ENCODE measurements at regions not wholly inside any gene's neighbourhood (a gene's known extent, or its start where the extent isn't known, plus 50 kb on each side); places are given as distances from the start of the nearest gene placed in this dataset.

DNA sequence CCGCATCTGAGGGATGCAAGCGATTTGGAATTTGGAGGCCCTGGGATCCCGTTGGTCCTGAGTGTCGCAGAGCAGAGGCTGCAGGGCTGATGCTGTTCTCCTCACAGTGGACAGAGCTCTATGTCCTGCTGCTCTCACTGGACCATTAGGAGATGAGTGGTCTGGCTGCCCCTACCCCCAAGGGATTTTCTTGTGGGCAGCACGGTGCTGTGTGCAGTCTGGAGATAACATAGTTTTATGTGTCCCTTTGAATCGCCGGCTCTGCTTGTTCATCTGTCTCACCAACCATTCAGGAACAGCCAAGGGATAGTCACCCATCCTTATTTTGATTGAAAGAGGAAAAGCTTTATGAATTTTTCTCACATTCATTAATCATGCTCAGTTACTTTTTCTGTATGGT is 49.9 kb downstream of the CHRM3 start:
- no peak for DNase-seq (ENCODE audit: low read depth)
- TF ChIP-seq, protein P1, sequence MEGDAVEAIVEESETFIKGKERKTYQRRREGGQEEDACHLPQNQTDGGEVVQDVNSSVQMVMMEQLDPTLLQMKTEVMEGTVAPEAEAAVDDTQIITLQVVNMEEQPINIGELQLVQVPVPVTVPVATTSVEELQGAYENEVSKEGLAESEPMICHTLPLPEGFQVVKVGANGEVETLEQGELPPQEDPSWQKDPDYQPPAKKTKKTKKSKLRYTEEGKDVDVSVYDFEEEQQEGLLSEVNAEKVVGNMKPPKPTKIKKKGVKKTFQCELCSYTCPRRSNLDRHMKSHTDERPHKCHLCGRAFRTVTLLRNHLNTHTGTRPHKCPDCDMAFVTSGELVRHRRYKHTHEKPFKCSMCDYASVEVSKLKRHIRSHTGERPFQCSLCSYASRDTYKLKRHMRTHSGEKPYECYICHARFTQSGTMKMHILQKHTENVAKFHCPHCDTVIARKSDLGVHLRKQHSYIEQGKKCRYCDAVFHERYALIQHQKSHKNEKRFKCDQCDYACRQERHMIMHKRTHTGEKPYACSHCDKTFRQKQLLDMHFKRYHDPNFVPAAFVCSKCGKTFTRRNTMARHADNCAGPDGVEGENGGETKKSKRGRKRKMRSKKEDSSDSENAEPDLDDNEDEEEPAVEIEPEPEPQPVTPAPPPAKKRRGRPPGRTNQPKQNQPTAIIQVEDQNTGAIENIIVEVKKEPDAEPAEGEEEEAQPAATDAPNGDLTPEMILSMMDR (conservative IDR thresholded peaks at IDR 0.05; ENCODE audit: low read length) = no peak
- no peak overlapping the region for H3K4me3 ChIP-seq (ENCODE audit: low read length)

DNA sequence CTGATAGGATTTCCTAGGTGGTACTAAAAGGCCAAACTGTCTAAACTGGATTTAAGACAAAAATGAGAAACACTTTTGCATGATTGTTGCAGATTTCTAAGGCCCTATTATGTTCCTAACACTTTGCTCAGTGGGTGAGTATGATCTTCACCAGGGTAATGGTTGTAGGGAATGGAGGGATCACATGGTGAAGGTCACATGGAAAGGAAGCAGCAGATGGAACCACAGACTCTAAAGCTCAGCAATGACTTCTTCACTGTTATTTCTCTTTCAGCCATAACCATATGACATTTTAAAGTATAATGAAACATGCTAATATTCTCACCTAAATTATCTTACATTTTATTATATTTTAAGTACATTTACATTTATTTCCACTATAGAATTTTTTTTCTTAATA is 51.5 kb downstream of the CHRM3 start:
- no peak overlapping the region for H3K4me3 ChIP-seq (ENCODE audit: low read length)
- TF ChIP-seq, protein P1 (conservative IDR thresholded peaks at IDR 0.05; ENCODE audit: low read length) = no peak
- no peak for DNase-seq (ENCODE audit: low read depth)

DNA sequence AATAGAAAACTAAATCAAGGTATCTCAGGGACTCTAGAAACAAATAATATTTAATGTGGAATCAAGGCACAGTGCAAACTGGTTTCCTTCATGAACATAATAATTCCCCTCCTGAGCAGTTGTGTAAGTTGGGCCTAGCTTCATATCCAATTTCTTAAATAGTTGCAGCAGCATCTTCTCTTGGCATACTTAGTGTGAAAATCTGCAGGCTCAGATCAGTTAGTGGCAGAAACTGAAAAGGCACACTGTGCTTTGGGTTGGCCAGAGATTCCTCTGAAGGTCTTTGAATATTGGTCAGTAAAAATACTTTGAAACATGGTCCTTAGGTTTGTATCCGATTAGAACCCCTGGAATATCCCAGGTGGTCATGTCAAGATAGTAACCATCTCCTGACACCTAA is 52.5 kb downstream of the CHRM3 start:
- TF ChIP-seq, protein P1 (conservative IDR thresholded peaks at IDR 0.05; ENCODE audit: low read length) = no peak
- DNase-seq (ENCODE audit: low read depth) = no peak
- H3K4me3 ChIP-seq (ENCODE audit: low read length) = no peak overlapping the region

DNA sequence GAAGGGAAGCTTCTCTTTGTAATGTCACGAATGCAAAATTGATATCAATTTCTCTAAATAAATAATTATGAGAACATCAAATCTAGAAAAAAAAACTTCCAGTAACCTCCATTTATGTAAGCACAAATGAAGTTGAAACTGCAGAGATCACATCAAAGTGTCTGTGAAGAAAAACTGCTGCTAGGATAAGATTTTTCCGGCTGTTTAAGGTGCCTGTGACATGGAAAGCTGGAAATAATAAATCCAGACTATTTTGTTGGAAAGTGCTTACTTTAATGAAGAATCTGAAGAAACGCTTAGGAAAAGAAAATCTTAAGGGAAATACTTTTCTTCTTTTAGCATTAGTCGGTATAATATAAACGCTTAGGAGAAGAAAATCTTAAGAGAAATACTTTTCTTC is 57.0 kb downstream of the CHRM3 start:
- no peak for DNase-seq (ENCODE audit: low read depth)
- TF ChIP-seq, protein P1 (conservative IDR thresholded peaks at IDR 0.05; ENCODE audit: low read length) = no peak

DNA sequence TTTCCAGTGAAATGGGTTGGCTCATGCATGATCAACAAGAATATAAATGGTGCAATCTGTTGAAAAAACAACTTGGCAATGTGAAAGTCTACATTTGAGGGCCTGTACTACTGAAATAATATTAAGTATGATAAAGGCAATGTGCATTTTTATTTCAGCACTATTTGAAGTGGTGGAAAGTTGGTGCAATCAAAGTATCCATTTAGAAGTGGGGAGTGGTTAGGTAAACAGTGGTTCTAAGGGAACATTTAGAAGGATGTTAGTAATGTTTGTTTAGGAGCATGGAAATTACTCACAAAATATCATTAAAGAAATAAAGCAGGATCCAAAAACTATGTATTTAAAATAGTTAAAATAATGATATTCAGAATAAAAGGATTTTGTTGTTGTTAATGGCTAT is 60.2 kb downstream of the CHRM3 start:
- DNase-seq (ENCODE audit: low read depth) = no peak
- TF ChIP-seq, protein P1 (conservative IDR thresholded peaks at IDR 0.05; ENCODE audit: low read length) = no peak
- H3K4me3 ChIP-seq (ENCODE audit: low read length) = no peak overlapping the region

More for the DNA sequence above, 57.0 kb downstream of the CHRM3 start:
- no peak overlapping the region for H3K4me3 ChIP-seq (ENCODE audit: low read length)

DNA sequence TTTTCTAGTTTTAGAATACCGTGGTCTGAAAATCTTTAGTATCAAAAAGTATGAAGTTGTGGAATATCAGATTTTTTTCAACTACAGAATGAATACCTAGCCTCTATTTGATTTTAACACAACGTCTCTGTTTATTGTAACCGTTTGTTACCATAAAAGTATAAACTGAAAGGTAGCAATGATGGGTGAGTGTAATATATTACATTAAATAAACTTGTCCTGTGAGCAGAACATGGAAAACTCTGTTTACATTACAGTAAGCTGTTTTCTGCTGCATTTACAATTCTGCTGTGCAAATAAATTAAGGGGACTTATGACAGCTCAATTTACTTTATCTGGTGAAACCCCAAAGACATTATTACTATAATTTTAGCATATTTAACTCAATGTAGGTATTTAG is 62.5 kb downstream of the CHRM3 start:
- TF ChIP-seq, protein P1 (conservative IDR thresholded peaks at IDR 0.05; ENCODE audit: low read length) = no peak

DNA sequence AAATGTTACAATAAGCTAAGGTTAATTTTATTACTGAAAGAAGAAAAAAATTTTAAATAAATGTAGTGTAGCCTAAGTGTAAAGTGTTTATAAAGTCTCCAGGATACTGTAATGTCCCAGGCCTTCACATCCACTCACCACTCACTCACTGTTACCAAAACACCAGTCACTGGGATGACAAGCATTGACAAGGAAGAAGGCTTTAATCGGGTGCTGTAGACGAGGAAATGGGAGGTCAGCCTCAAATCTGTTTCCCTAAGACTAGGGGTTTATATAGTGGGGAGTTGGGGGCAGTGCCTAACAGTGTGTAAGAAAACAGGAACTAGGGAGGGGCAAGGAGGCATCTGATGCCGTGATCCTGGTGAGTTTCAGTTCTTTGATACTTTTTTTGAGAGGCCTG is 69.4 kb downstream of the CHRM3 start:
- TF ChIP-seq, protein P1 (conservative IDR thresholded peaks at IDR 0.05; ENCODE audit: low read length) = no peak
- H3K4me3 ChIP-seq (ENCODE audit: low read length) = no peak overlapping the region
- no peak for DNase-seq (ENCODE audit: low read depth)

More for the DNA sequence above, 62.5 kb downstream of the CHRM3 start:
- no peak overlapping the region for H3K4me3 ChIP-seq (ENCODE audit: low read length)
- DNase-seq (ENCODE audit: low read depth) = no peak

Measured in AG10803 (cell line).